Upper lobe of left lung (tissue), 6 donors: ENCODE measurements at regions not wholly inside any gene's neighbourhood (a gene's known extent, or its start where the extent isn't known, plus 50 kb on each side); places are given as distances from the start of the nearest gene placed in this dataset.

ENCODE experiments used
- ATAC-seq, 2 donors: fragments of 200-7000 bp; cut with Tn5 transposase; one replicate each; pipeline ENCODE4 v1.9.1; 2022; ENCODE audit warnings: mild to moderate bottlenecking in 2 of 2, moderate library complexity in 2 of 2; ENCODE audit not compliant: low FRiP score in 2 of 2
- DNase-seq, 2 donors: peaks; one replicate each; pipeline ENCODE4 v3.0.0-alpha.2; 2019 to 2020
- H3K27ac ChIP-seq, 4 donors: fragments of 200-600 bp; sonication (generic); one replicate each; pipeline ENCODE4 v1.5.1; 2016 to 2019
- H3K27me3 ChIP-seq, 4 donors: fragments of 200-600 bp; sonication (generic); one replicate each; pipeline ENCODE4 v1.5.1; 2017 to 2019
- H3K36me3 ChIP-seq, 4 donors: fragments of 200-600 bp; sonication (generic); one replicate each; pipeline ENCODE4 v1.5.1; 2016 to 2019
- H3K4me1 ChIP-seq, 4 donors: fragments of 200-600 bp; sonication (generic); one replicate each; pipeline ENCODE4 v1.5.1; 2018 to 2019
- H3K4me3 ChIP-seq, 4 donors: fragments of 200-600 bp; sonication (generic); one replicate each; pipeline ENCODE4 v1.5.1; 2017 to 2019; ENCODE audit warnings: mild to moderate bottlenecking in 2 of 4, moderate library complexity in 1 of 4
- H3K9me3 ChIP-seq, 4 donors: fragments of 200-600 bp; sonication (generic); one replicate each; pipeline ENCODE4 v1.5.1; 2018 to 2019
- EP300 ChIP-seq, 4 donors: sonication (generic); formaldehyde crosslinking; IDR thresholded peaks; one replicate each; pipeline ENCODE4 v1.5.1; 2017; ENCODE audit warnings: antibody characterized with exemption in 4 of 4, control low read depth in 2 of 4
- POLR2A ChIP-seq, 4 donors: fragments of 450-650 bp; IDR thresholded peaks; one replicate each; pipeline ENCODE4 v1.5.1; 2016 to 2017; ENCODE audit warnings: antibody characterized with exemption in 4 of 4, mild to moderate bottlenecking in 2 of 4
- POLR2AphosphoS5 ChIP-seq, 2 donors: sonication (generic); formaldehyde crosslinking; IDR thresholded peaks; one replicate each; pipeline ENCODE4 v1.5.1; 2017; ENCODE audit warnings: antibody characterized with exemption in 2 of 2
- WGBS, 2 donors: methylation state at CpG; one replicate each; pipeline ENCODE4 v1.1.5; 2017 to 2018; 5-methylcytosine and 5-hydroxymethylcytosine counted together
- TF ChIP-seq, protein P1 (sequence below), 6 experiments: fragments of 450-650 bp in 4 of 6; fragments of 200-600 bp in 2 of 6; sonication (generic) in 2 of 6; IDR thresholded peaks; one replicate each; pipeline ENCODE4 v1.5.1; 2016 to 2019; ENCODE audit warnings: antibody characterized with exemption in 6 of 6
- donor health status: DM: no; HTN: no; CAD: no; lungs with moderate emphysema.
- donor health status: DM: no; HTN: yes; CAD: no; lungs with severe emphysema.

DNA sequence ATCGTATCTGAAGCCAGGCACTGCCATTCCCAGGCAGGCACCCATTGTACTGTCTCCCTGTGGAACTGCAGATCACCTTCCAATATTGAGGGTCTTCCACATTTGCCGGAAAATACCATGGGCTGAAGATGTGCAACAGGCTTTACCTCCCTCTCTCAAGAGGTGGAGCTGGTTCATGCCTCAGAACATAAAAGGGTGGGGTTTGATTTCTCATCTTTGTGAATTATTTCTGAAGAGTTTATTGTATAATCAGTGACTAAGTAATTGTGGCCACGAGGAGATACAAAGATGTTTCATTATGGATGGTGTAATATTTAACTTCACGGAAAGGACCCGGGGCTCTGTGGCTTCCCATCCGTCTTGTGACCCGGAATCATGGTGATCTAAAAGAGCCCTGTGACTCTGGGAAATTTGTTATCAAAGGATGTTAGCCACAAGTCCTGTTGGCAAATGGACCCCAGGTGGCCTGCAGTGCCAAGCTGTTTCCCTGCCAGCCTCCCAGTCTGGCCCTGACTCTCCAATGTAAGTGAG, 230.5 kb downstream of the LACC1 start:
- no peaks in the 10 kb centered on the region for H3K36me3 ChIP-seq
- TF ChIP-seq POLR2AphosphoS5 (IDR thresholded peaks at IDR 0.05): no peak
- no peak for TF ChIP-seq POLR2A (IDR thresholded peaks at IDR 0.05)
- TF ChIP-seq, protein P1, sequence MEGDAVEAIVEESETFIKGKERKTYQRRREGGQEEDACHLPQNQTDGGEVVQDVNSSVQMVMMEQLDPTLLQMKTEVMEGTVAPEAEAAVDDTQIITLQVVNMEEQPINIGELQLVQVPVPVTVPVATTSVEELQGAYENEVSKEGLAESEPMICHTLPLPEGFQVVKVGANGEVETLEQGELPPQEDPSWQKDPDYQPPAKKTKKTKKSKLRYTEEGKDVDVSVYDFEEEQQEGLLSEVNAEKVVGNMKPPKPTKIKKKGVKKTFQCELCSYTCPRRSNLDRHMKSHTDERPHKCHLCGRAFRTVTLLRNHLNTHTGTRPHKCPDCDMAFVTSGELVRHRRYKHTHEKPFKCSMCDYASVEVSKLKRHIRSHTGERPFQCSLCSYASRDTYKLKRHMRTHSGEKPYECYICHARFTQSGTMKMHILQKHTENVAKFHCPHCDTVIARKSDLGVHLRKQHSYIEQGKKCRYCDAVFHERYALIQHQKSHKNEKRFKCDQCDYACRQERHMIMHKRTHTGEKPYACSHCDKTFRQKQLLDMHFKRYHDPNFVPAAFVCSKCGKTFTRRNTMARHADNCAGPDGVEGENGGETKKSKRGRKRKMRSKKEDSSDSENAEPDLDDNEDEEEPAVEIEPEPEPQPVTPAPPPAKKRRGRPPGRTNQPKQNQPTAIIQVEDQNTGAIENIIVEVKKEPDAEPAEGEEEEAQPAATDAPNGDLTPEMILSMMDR (IDR thresholded peaks at IDR 0.05): no peak
- no peak for TF ChIP-seq EP300 (IDR thresholded peaks at IDR 0.05)
- WGBS, 2 donors: 72 to 78% methylated on average over 7 of the region's 7 CpGs
- H3K27me3 ChIP-seq: no peaks in the 10 kb centered on the region
- DNase-seq: no peak
- H3K4me1 ChIP-seq: no peaks in the 10 kb centered on the region
- H3K9me3 ChIP-seq: no peaks in the 10 kb centered on the region
- no peak overlapping the region for H3K4me3 ChIP-seq
- no peak overlapping the region for H3K27ac ChIP-seq
- no peak for ATAC-seq

DNA sequence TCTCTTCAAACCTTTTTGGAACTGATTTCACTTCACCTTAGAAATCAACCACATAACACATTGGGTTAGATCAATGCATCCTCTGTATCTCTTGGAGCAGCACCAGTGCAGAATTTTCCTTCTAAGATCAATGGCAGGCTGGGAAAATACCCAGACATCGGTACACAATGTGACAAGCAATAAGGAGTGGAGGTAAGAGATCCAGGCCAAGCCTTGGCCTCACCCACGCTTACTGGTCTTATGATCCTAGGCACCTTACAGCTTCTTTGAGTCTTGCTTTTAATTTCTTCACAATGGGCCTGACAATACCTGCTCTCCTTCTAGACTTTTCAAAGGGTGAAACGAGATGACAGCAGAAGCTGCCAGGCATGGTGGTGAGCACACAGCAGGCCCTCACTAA, 232.0 kb downstream of the LACC1 start:
- no peak overlapping the region for H3K4me3 ChIP-seq
- 64 to 78% methylated on average over 3 of the region's 3 CpGs for WGBS, 2 donors
- TF ChIP-seq, protein P1 (IDR thresholded peaks at IDR 0.05): no peak
- TF ChIP-seq EP300 (IDR thresholded peaks at IDR 0.05) (no peak), POLR2A (IDR thresholded peaks at IDR 0.05) (no peak), POLR2AphosphoS5 (IDR thresholded peaks at IDR 0.05) (no peak)
- peaks cover 0 to 3% (median 1%) of the 10 kb centered on the region in 4 donors for H3K4me1 ChIP-seq
- no peak for ATAC-seq
- H3K27ac ChIP-seq: no peak overlapping the region
- no peak for DNase-seq
- H3K27me3 ChIP-seq: no peaks in the 10 kb centered on the region
- no peaks in the 10 kb centered on the region for H3K36me3 ChIP-seq
- H3K9me3 ChIP-seq: no peaks in the 10 kb centered on the region

DNA sequence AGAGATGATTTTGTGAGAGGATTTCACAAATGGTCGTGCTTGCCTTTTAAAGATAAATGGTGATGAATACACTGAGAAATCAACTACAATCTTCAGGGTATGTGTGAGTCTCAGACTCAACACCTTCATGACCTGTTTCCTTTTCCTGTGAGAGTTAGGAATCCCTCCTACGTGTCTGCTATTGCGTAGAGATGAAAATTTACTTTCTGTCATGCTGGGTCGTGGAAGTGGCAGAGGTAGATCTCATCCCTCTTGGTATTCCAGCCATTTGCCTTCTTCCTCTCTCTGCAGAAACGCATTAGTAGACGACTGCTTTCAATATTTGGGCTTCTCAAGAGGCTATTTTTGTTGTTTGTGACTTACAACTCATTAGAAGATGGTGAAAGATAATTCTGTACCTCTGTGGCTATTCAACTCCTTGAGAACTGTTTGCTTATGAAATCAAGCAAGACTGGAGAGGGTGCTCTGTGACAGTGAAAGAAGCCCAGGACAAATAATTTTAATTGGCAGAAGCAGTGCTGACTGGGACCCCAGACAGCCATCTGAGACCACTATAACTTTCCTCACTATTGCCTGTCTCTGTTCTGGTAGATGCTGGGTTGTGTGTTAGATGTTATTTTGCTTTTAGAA, 233.1 kb downstream of the LACC1 start:
- Histone ChIP-seq H3K9me3 (no peaks in the 10 kb centered on the region), H3K27me3 (no peaks in the 10 kb centered on the region), H3K27ac (no peak overlapping the region), H3K4me1 (peaks cover 10 to 13% (median 12%) of the 10 kb centered on the region in 4 donors), H3K36me3 (no peaks in the 10 kb centered on the region), H3K4me3 (no peak overlapping the region)
- TF ChIP-seq, protein P1 (IDR thresholded peaks at IDR 0.05): no peak
- TF ChIP-seq POLR2AphosphoS5 (IDR thresholded peaks at IDR 0.05) (no peak), POLR2A (IDR thresholded peaks at IDR 0.05) (no peak), EP300 (IDR thresholded peaks at IDR 0.05) (no peak)
- WGBS, 2 donors: 64 to 74% methylated on average over 6 of the region's 6 CpGs
- ATAC-seq (no peak), DNase-seq (no peak)

DNA sequence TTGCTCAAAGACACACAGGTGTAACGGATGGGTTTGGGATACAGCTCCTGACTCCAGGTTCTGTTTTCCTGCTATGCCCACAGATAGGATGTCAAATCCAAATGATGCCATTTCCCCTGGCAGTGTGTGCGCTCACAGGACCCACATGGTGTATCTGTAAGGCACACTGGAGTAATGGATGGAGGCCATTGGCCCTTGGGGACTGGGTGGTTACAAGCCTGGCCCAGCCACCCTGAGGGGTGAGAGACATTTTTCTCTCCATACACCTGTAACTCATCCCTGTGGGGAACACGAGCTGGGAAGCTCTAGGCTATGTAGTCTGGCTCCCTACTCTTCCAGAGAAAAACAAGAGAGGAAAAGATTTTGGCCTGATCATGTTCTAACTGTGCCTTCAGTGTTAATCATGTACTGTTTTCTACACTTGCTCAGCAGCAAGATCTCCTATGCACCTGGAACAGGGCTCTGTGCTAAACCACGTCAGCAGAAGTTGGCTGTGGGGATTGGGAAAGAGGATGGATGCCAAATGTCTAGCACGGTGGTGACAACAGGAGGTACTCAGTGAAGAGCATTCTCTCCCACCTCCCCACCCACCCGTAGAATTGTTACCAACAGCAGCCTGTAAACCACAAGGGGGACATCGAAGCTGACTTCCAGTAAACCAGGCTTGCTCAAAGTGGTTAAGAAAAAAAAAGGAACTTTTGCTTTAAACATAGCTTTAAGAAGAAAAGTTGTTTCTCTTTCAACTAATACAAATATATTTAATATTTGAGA, 237.0 kb downstream of the LACC1 start:
- H3K4me1 ChIP-seq: peaks cover 10 to 15% (median 13%) of the 10 kb centered on the region in 4 donors
- peak overlapping the region; percentile 24 to 61 (median 36) for H3K27ac ChIP-seq

More for the DNA sequence above, 237.0 kb downstream of the LACC1 start:
- 56 to 59% methylated on average over 7 of the region's 7 CpGs for WGBS, 2 donors
- peak in 1 of 2 donors; percentile 61 for ATAC-seq
- Histone ChIP-seq H3K27me3 (no peaks in the 10 kb centered on the region), H3K9me3 (no peaks in the 10 kb centered on the region), H3K4me3 (no peak overlapping the region), H3K36me3 (no peaks in the 10 kb centered on the region)
- TF ChIP-seq, protein P1 (IDR thresholded peaks at IDR 0.05): peak in 1 of 6 experiments; percentile 8
- no peak for TF ChIP-seq EP300 (IDR thresholded peaks at IDR 0.05)
- no peak for DNase-seq
